ENCODE measurements at regions not wholly inside any gene's neighbourhood (a gene's known extent, or its start where the extent isn't known, plus 50 kb on each side); places are given as distances from the start of the nearest gene placed in this dataset.
A peak's percentile ranks its signal among the peaks of the same experiment; 100 is the strongest.
"Not testable (repeated sequence)": the region's sequence is repeated elsewhere in the genome, so short reads cannot be mapped to it uniquely, and the experiment has no call there.

- no peak for DNase-seq
Measured at GRCh38 chr1:234858722-234859121, 248.7 kb upstream of the IRF2BP2 start.

- DNase-seq, result no peak
Measured at GRCh38 chr1:234856845-234857245, 246.9 kb upstream of the IRF2BP2 start.

- no peak for DNase-seq
Measured at GRCh38 chr1:234855851-234856250, 245.9 kb upstream of the IRF2BP2 start.

- no peak for DNase-seq
Measured at GRCh38 chr1:234854645-234855039, 244.7 kb upstream of the IRF2BP2 start.

GRCh38 chr1:234853906-234854644 is 244.1 kb upstream of the IRF2BP2 start:
- DNase-seq, result no peak

GRCh38 chr1:234852659-234853058 is 242.7 kb upstream of the IRF2BP2 start:
- no peak for DNase-seq

GRCh38 chr1:234851450-234852438 is 241.8 kb upstream of the IRF2BP2 start:
- peak in 1 of 3 experiments; percentile 23 for DNase-seq

- DNase-seq, result peak in 2 of 3 experiments; percentile 31 to 57
Measured at GRCh38 chr1:234849832-234850231, 239.9 kb upstream of the IRF2BP2 start.

- DNase-seq, result no peak
Measured at GRCh38 chr1:234848972-234849649, 239.1 kb upstream of the IRF2BP2 start.

- DNase-seq, result not testable (repeated sequence)
Measured at GRCh38 chr1:234846813-234847212, 236.8 kb upstream of the IRF2BP2 start.

GRCh38 chr1:234845836-234846235 is 235.9 kb upstream of the IRF2BP2 start:
- no peak for DNase-seq

- no peak for DNase-seq
Measured at GRCh38 chr1:234845097-234845660, 235.2 kb upstream of the IRF2BP2 start.

GRCh38 chr1:234844479-234845031 is 234.6 kb upstream of the IRF2BP2 start:
- DNase-seq, result no peak

- DNase-seq, result no peak
Measured at GRCh38 chr1:234843946-234844345, 234.0 kb upstream of the IRF2BP2 start.

GRCh38 chr1:234842726-234843641 is 233.0 kb upstream of the IRF2BP2 start:
- DNase-seq, result no peak

GRCh38 chr1:234841710-234842231 is 231.8 kb upstream of the IRF2BP2 start:
- DNase-seq, result no peak

GRCh38 chr1:234841281-234841680 is 231.3 kb upstream of the IRF2BP2 start:
- no peak for DNase-seq

- no peak for DNase-seq
Measured at GRCh38 chr1:234840843-234841242, 230.9 kb upstream of the IRF2BP2 start.

- no peak for DNase-seq
Measured at GRCh38 chr1:234840253-234840652, 230.3 kb upstream of the IRF2BP2 start.

- no peak for DNase-seq
Measured at GRCh38 chr1:234839663-234840062, 229.7 kb upstream of the IRF2BP2 start.

- no peak for DNase-seq
Measured at GRCh38 chr1:234838820-234839219, 228.8 kb upstream of the IRF2BP2 start.

Measured in NCI-H1417 (cell line).